CD4-positive, alpha-beta memory T cell (primary cell): ENCODE measurements at regions not wholly inside any gene's neighbourhood (a gene's known extent, or its start where the extent isn't known, plus 50 kb on each side); places are given as distances from the start of the nearest gene placed in this dataset.

Experiments
- CTCF ChIA-PET: fragments of 350-600 bp; sonication (Branson Sonifier 250); formaldehyde crosslinking; loops from one replicate; lab custom pipeline; 2021; ENCODE audit warnings: inconsistent platforms; ENCODE audit not compliant: partially characterized antibody; lab: Charles Lee
- POLR2A ChIA-PET: fragments of 350-600 bp; sonication (Branson Sonifier 250); formaldehyde crosslinking; loops from one replicate; lab custom pipeline; 2021; ENCODE audit not compliant: partially characterized antibody; lab: Charles Lee
- DNase-seq, 5 donors: peaks; one replicate each; pipeline versions ENCODE4 v3.0.0 to v3.0.0-alpha.2; 2020 to 2022; ENCODE audit warnings: mixed read lengths in 1 of 5
- H3K27ac ChIP-seq: one replicate; pipeline ENCODE4 v1.7.0; 2013; ENCODE audit warnings: low read depth, low read length
- H3K27me3 ChIP-seq: 2 replicates; pipeline ENCODE4 v1.7.0; 2013; ENCODE audit warnings: mild to moderate bottlenecking, low read length, moderate library complexity; ENCODE audit not compliant: insufficient read depth
- H3K36me3 ChIP-seq: 2 replicates; pipeline ENCODE4 v1.7.0; 2013; ENCODE audit warnings: mild to moderate bottlenecking, low read length, moderate library complexity; ENCODE audit not compliant: insufficient read depth
- H3K4me1 ChIP-seq: 2 replicates; pipeline ENCODE4 v1.7.0; 2013; ENCODE audit warnings: mild to moderate bottlenecking, low read length, moderate library complexity; ENCODE audit not compliant: insufficient read depth
- H3K4me3 ChIP-seq, 2 donors: one replicate each; pipeline ENCODE4 v1.7.0; 2013; ENCODE audit warnings: low read length in 2 of 2, mild to moderate bottlenecking in 1 of 2
- H3K9me3 ChIP-seq, 2 donors: one replicate each; pipeline ENCODE4 v1.7.0; 2013; ENCODE audit warnings: low read length in 2 of 2, control low read depth in 1 of 2; ENCODE audit not compliant: control insufficient read depth in 1 of 2
- H3K27ac Mint-ChIP-seq, 7 donors: one replicate each; pipeline ENCODE4 v1.8.0; 2020 to 2021; ENCODE audit warnings: mixed read lengths in 7 of 7, mild to moderate bottlenecking in 6 of 7, inconsistent platforms in 3 of 7, moderate library complexity in 3 of 7
- H3K27me3 Mint-ChIP-seq, 2 donors: one replicate each; pipeline ENCODE4 v1.8.0; 2020 to 2021; ENCODE audit warnings: mixed read lengths in 2 of 2
- H3K36me3 Mint-ChIP-seq, 2 donors: one replicate each; pipeline ENCODE4 v1.8.0; 2020 to 2021; ENCODE audit warnings: mixed read lengths in 2 of 2, inconsistent platforms in 1 of 2, mild to moderate bottlenecking in 1 of 2
- H3K4me1 Mint-ChIP-seq, 4 donors: one replicate each; pipeline ENCODE4 v1.8.0; 2020 to 2021; ENCODE audit warnings: mixed read lengths in 4 of 4, mild to moderate bottlenecking in 1 of 4
- H3K4me3 Mint-ChIP-seq, 8 donors: one replicate each; pipeline ENCODE4 v1.8.0; 2020 to 2021; ENCODE audit warnings: mixed read lengths in 8 of 8, mild to moderate bottlenecking in 7 of 8, moderate library complexity in 6 of 8, inconsistent platforms in 3 of 8
- H3K9me3 Mint-ChIP-seq, 8 donors: one replicate each; pipeline ENCODE4 v1.8.0; 2020 to 2021; ENCODE audit warnings: mixed read lengths in 8 of 8, mild to moderate bottlenecking in 5 of 8, inconsistent platforms in 3 of 8, moderate library complexity in 1 of 8
- intact Hi-C: fragments of 100-400 bp; cut with micrococcal nuclease; formaldehyde crosslinking; loops from one replicate; pipeline ENCODE4 v1.15.1; 2023

DNA sequence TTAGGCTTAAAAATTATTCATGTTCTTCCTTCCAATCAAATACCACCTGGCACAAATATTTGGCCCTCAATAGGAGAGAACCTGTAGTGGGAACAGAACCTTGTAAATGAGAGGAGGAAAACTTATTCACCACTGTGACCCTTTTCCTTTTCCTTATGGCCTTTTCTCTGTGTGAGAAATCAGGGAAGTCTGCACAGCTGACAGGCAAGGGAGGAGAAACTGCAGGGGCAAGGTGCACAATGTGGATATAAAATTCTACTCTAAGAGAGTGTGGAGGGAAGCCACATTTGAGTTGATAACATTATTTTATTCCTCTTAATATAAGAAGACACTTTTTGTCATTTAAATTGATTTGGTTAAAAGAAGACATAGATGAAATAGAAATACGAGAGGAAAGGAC, 1247.0 kb upstream of the CHAC2 start:
- Histone ChIP-seq H3K36me3 (no peaks in the 10 kb centered on the region), H3K4me1 (no peaks in the 10 kb centered on the region), H3K27ac (no peak overlapping the region), H3K27me3 (no peaks in the 10 kb centered on the region), H3K4me3 (no peak overlapping the region), H3K9me3 (no peaks in the 10 kb centered on the region)
- intact Hi-C loops = no loop called here
- H3K36me3 Mint-ChIP-seq = no peaks in the 10 kb centered on the region
- no peaks in the 10 kb centered on the region for H3K4me1 Mint-ChIP-seq
- ChIA-PET CTCF (no interaction called here), POLR2A (no interaction called here)
- DNase-seq = no peak
- H3K27me3 Mint-ChIP-seq = no peaks in the 10 kb centered on the region
- H3K4me3 Mint-ChIP-seq = no peak overlapping the region
- peaks cover 0 to 5% (median 0%) of the 10 kb centered on the region in 8 donors for H3K9me3 Mint-ChIP-seq
- no peak overlapping the region for H3K27ac Mint-ChIP-seq

DNA sequence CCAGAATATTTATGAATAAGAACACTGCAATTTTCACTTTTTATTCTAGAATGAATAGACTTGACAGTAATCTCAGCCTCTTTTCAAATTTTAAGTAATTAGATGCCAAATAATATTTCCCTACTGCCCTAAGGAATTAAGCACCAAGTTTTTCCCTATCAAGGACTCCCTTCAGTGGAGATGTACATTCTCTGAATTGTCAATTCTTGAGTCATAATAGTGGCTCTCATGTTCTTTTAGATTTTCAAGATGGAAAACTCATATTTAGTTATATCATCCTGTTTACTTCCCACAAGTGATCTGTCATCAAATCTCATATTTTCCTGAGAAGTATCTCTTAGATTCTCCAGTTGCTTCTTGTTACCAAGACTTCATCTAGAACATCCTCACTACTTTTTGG, 1248.9 kb upstream of the CHAC2 start:
- Histone ChIP-seq H3K27ac (no peak overlapping the region), H3K4me3 (no peak overlapping the region), H3K27me3 (no peaks in the 10 kb centered on the region), H3K9me3 (no peaks in the 10 kb centered on the region), H3K36me3 (no peaks in the 10 kb centered on the region), H3K4me1 (no peaks in the 10 kb centered on the region)
- H3K9me3 Mint-ChIP-seq = peaks cover 0 to 5% (median 0%) of the 10 kb centered on the region in 8 donors
- no peak for DNase-seq
- H3K4me3 Mint-ChIP-seq = no peak overlapping the region
- ChIA-PET POLR2A (no interaction called here), CTCF (no interaction called here)
- no peaks in the 10 kb centered on the region for H3K27me3 Mint-ChIP-seq
- intact Hi-C loops = no loop called here
- no peaks in the 10 kb centered on the region for H3K36me3 Mint-ChIP-seq
- H3K4me1 Mint-ChIP-seq = no peaks in the 10 kb centered on the region
- no peak overlapping the region for H3K27ac Mint-ChIP-seq

DNA sequence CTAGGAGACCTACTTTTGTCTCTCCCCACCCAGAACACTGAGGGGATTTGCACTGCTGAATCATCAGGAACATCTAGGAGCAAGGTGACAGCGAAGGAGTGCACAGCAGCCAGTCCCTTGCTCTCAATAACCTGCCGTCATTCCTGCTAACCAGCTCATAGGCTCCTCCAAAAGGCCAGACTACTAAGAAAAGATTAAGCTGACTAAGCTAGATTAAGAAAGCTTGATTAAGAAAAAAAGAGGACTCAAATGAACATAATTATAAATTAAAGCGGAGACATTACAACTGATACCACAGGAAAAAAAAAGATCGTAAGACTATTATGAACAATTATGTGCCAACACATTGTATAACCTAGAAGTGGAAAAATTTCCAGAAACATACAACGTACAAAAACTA, 1254.8 kb upstream of the CHAC2 start:
- Histone ChIP-seq H3K27ac (no peak overlapping the region), H3K4me1 (no peaks in the 10 kb centered on the region), H3K27me3 (no peaks in the 10 kb centered on the region), H3K4me3 (no peak overlapping the region), H3K36me3 (no peaks in the 10 kb centered on the region), H3K9me3 (no peaks in the 10 kb centered on the region)
- intact Hi-C loops = no loop called here
- DNase-seq = no peak
- ChIA-PET POLR2A (no interaction called here), CTCF (no interaction called here)
- no peaks in the 10 kb centered on the region for H3K36me3 Mint-ChIP-seq
- no peak overlapping the region for H3K4me3 Mint-ChIP-seq
- peaks cover 0 to 4% (median 0%) of the 10 kb centered on the region in 8 donors for H3K9me3 Mint-ChIP-seq
- no peak overlapping the region for H3K27ac Mint-ChIP-seq
- no peaks in the 10 kb centered on the region for H3K4me1 Mint-ChIP-seq
- H3K27me3 Mint-ChIP-seq = no peaks in the 10 kb centered on the region

DNA sequence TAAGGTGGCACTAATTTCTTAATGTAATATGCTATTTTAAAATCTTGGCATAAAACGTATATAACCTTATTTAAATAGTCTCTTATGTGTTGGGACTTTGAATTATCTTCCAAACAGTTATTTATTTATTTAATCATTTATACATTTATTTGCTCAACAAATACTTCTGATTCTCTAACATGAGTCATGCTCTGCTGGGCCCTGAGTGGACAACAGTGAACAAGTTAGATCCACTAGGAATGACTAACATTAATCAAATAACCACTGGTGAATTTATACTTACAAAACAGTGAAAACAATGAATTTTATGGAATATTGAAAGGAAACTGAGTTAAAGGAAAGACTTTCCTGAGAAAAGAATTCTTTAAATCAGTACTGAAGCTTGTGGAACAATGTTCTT, 1257.2 kb upstream of the CHAC2 start:
- intact Hi-C loops = no loop called here
- DNase-seq = no peak
- CTCF ChIA-PET = no interaction called here

DNA sequence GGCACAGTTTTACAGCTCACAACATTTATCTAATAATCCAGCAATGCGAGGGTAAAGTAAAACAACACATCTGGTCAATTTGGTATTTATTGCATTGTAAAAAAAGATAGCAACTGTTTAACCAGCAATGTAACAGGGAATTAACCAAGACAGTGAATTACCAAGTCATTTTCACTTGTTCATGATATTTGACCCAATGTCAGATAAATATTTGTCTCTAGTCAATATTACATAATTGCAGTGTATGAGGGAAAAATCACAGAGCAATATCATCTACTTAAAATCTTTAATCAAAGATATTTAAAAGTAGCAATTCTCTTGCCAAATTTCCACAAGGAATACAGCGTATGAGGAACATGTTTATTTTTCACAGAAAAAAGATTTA, 1265.1 kb upstream of the CHAC2 start:
- no peaks in the 10 kb centered on the region for H3K9me3 ChIP-seq
- no peak overlapping the region for H3K4me3 ChIP-seq
- ChIA-PET POLR2A (no interaction called here), CTCF (no interaction called here)
- H3K27ac ChIP-seq = no peak overlapping the region
- intact Hi-C loops = no loop called here
- Mint-ChIP-seq H3K9me3 (peaks cover 0 to 9% (median 3%) of the 10 kb centered on the region in 8 donors), H3K36me3 (no peaks in the 10 kb centered on the region), H3K4me1 (no peaks in the 10 kb centered on the region), H3K4me3 (no peak overlapping the region), H3K27me3 (no peaks in the 10 kb centered on the region), H3K27ac (no peak overlapping the region)
- H3K4me1 ChIP-seq = no peaks in the 10 kb centered on the region
- DNase-seq = no peak
- H3K27me3 ChIP-seq = no peaks in the 10 kb centered on the region
- no peaks in the 10 kb centered on the region for H3K36me3 ChIP-seq

More for the DNA sequence above, 1257.2 kb upstream of the CHAC2 start:
- Histone ChIP-seq H3K4me3 (no peak overlapping the region), H3K27ac (no peak overlapping the region), H3K4me1 (no peaks in the 10 kb centered on the region), H3K9me3 (no peaks in the 10 kb centered on the region), H3K27me3 (no peaks in the 10 kb centered on the region), H3K36me3 (no peaks in the 10 kb centered on the region)
- POLR2A ChIA-PET = no interaction called here
- Mint-ChIP-seq H3K27ac (no peak overlapping the region), H3K9me3 (peaks cover 0 to 4% (median 0%) of the 10 kb centered on the region in 8 donors), H3K4me3 (no peak overlapping the region), H3K27me3 (no peaks in the 10 kb centered on the region), H3K4me1 (no peaks in the 10 kb centered on the region), H3K36me3 (no peaks in the 10 kb centered on the region)

DNA sequence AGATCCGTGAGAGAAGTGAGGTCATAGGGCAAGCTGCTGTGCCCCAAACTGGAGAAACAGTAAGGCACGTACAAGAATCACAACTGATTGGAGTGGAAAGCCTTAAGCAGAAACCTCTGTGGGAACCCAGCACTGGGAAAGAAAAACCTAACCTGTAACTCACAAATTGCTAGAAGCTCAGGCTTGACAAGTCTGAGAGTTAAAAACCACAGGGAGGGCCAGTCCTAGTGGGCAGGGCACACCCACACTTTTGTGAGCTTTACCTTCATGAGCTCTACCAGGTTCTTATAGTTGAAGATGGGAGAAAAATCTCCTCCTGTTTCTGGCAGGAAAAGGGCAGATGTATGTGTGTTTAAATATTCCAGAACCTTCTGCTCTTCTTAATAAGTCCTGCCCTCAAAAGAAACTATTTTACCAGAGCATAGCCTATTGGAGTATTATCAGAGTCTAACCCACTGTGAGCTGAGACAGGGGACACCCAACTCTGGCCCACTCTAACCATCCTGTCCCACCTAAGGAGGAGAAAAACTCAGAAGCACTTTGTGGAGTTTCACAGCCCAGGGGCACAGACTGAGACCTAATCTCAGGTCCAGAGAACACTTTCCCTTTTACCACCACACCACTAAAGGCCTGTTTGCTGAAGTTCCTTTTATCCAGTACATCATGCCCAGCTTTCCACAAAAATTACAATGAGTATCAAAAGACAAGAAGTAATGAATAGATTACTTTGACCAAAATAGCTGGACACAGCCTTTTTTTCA, 1265.7 kb upstream of the CHAC2 start:
- intact Hi-C loops = no loop called here
- H3K36me3 ChIP-seq = no peaks in the 10 kb centered on the region
- no peaks in the 10 kb centered on the region for H3K4me1 ChIP-seq
- Mint-ChIP-seq H3K4me1 (no peaks in the 10 kb centered on the region), H3K27me3 (no peaks in the 10 kb centered on the region), H3K27ac (no peak overlapping the region), H3K36me3 (no peaks in the 10 kb centered on the region), H3K9me3 (peaks cover 2 to 11% (median 3%) of the 10 kb centered on the region in 8 donors), H3K4me3 (no peak overlapping the region)
- POLR2A ChIA-PET = no interaction called here
- H3K4me3 ChIP-seq = no peak overlapping the region
- H3K27me3 ChIP-seq = no peaks in the 10 kb centered on the region
- no peaks in the 10 kb centered on the region for H3K9me3 ChIP-seq
- CTCF ChIA-PET = no interaction called here
- H3K27ac ChIP-seq = no peak overlapping the region
- DNase-seq = no peak

DNA sequence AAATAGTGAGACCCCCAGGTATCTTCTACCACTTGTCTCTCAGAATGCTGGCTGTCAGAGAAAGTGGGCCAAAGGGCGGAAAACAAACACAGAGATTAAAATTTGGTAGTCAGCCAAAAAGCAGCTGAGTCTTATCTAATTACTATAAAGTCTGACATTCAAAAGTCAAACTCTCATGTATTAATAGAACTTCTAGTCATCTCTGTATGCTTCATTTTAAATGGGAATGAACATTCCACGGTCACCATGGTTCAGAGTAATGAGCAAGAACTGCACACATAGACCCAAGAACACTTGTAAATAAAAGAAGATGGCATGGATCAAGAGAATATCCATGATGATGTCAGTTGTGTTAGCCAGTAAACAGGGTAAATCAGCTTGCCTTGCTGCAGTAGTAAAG, 1267.0 kb upstream of the CHAC2 start:
- Histone ChIP-seq H3K9me3 (no peaks in the 10 kb centered on the region), H3K27me3 (no peaks in the 10 kb centered on the region), H3K27ac (no peak overlapping the region), H3K36me3 (no peaks in the 10 kb centered on the region), H3K4me3 (no peak overlapping the region), H3K4me1 (no peaks in the 10 kb centered on the region)
- Mint-ChIP-seq H3K4me1 (no peaks in the 10 kb centered on the region), H3K9me3 (peaks cover 2 to 12% (median 3%) of the 10 kb centered on the region in 8 donors), H3K4me3 (no peak overlapping the region), H3K27ac (no peak overlapping the region), H3K36me3 (no peaks in the 10 kb centered on the region), H3K27me3 (no peaks in the 10 kb centered on the region)
- intact Hi-C loops = no loop called here
- no peak for DNase-seq
- ChIA-PET POLR2A (no interaction called here), CTCF (interaction anchor here (0.6 kb wide), 1 partner anchor 12 kb away, joined by 3 read pairs; no protein-coding TSS in a partner anchor)
